ENCODE measurements at regions not wholly inside any gene's neighbourhood (a gene's known extent, or its start where the extent isn't known, plus 50 kb on each side); places are given as distances from the start of the nearest gene placed in this dataset.

DNA sequence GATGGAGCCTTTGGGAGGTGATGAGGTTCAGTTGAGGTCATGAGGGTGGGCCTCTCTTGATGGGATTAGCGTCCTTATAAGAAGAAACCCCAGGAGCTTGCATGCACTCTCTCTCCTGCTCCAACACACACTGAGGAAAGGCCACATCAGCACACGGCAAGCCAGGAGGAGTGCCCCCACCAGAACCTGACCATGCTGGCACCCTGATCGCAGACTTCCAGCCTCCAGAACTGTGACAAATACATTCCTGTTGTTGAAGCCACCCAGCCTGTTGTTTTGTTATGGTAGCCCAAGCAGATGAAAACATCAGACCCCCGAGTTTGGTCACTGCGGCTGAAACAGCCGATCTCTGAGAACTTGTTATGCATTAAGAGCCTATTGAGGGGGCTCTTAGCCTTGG lies 64.8 kb upstream of the SOD1 start:
- TF ChIP-seq MAX (CRISPR knock-in tag; IDR thresholded peaks at IDR 0.05) (no peak), BRCA1 (IDR thresholded peaks at IDR 0.05) (no peak), BRCA1 (CRISPR knock-in tag; IDR thresholded peaks at IDR 0.05) (no peak), CBFB (CRISPR knock-in tag; IDR thresholded peaks at IDR 0.05) (no peak), TCF3 (CRISPR knock-in tag; IDR thresholded peaks at IDR 0.05) (no peak)
